ENCODE measurements at regions not wholly inside any gene's neighbourhood (a gene's known extent, or its start where the extent isn't known, plus 50 kb on each side); places are given as distances from the start of the nearest gene placed in this dataset.

- Histone ChIP-seq H3K4me3 (replicated peaks in 1 of 3; ENCODE audit: insufficient read depth in 1 of 3, low read depth in 1 of 3, low read length in 3 of 3) (no peak overlapping the region), H3K79me2 (ENCODE audit: control insufficient read depth, insufficient read depth, low read length) (no peaks in the 10 kb centered on the region), H3K27me3 (ENCODE audit: control insufficient read depth in 2 of 2, insufficient read depth in 2 of 2, low read length in 2 of 2) (peaks cover 3 to 4% of the 10 kb centered on the region in 2 experiments), H3K4me2 (ENCODE audit: insufficient read depth, low read length) (no peak overlapping the region), H3K9me3 (replicated peaks; ENCODE audit: control insufficient read depth, insufficient read depth, low read length) (no peaks in the 10 kb centered on the region), H3K36me3 (ENCODE audit: control insufficient read depth in 2 of 2, extremely low read depth in 1 of 2, insufficient read depth in 2 of 2, low read length in 2 of 2) (no peaks in the 10 kb centered on the region), H3K27ac (ENCODE audit: insufficient read depth, low read depth, low read length) (no peak overlapping the region), H3K9ac (replicated peaks; ENCODE audit: extremely low read depth, insufficient read depth, low read length) (no peak overlapping the region), H2AFZ (ENCODE audit: low read depth, low read length) (no peak overlapping the region), H3K9me1 (replicated peaks; ENCODE audit: control insufficient read depth, extremely low read depth, insufficient read depth, low read length) (no peaks in the 10 kb centered on the region), H4K20me1 (replicated peaks; ENCODE audit: control insufficient read depth, extremely low read depth, insufficient read depth, low read length) (no peaks in the 10 kb centered on the region), H3K4me1 (ENCODE audit: control insufficient read depth, extremely low read depth, insufficient read depth, low read length) (no peaks in the 10 kb centered on the region)
- dilution Hi-C loops (cut with MboI; ENCODE audit: extremely low pct_ligation_motif_present, low sequenced_read_pairs) (no loop called here), intact Hi-C loops (cut with micrococcal nuclease) (no loop called here)
- DNase-seq (ENCODE audit: low read depth, low spot score) (no peak), FAIRE-seq (no peak)
- TF ChIP-seq GATA2 (IDR thresholded peaks at IDR 0.05; ENCODE audit: insufficient read depth, insufficient read length, low read depth, low read length) (no peak), POLR2A (IDR thresholded peaks at IDR 0.05; ENCODE audit: low read depth, low read length) (no peak), POLR2AphosphoS5 (IDR thresholded peaks at IDR 0.05; ENCODE audit: insufficient read depth, low read depth, low read length) (no peak), JUN (IDR thresholded peaks at IDR 0.05; ENCODE audit: borderline replicate concordance, insufficient read depth, insufficient read length, low read depth) (no peak), FOS (IDR thresholded peaks at IDR 0.05; ENCODE audit: borderline replicate concordance, insufficient read depth, low read length) (no peak), MAX (IDR thresholded peaks at IDR 0.05; ENCODE audit: insufficient read depth, insufficient read length) (no peak), EZH2 (IDR thresholded peaks at IDR 0.05; ENCODE audit: borderline replicate concordance, low read depth, low read length, severe bottlenecking) (no peak), MYC (IDR thresholded peaks at IDR 0.05; ENCODE audit: low read depth, low read length) (no peak)
- TF ChIP-seq, protein P1, sequence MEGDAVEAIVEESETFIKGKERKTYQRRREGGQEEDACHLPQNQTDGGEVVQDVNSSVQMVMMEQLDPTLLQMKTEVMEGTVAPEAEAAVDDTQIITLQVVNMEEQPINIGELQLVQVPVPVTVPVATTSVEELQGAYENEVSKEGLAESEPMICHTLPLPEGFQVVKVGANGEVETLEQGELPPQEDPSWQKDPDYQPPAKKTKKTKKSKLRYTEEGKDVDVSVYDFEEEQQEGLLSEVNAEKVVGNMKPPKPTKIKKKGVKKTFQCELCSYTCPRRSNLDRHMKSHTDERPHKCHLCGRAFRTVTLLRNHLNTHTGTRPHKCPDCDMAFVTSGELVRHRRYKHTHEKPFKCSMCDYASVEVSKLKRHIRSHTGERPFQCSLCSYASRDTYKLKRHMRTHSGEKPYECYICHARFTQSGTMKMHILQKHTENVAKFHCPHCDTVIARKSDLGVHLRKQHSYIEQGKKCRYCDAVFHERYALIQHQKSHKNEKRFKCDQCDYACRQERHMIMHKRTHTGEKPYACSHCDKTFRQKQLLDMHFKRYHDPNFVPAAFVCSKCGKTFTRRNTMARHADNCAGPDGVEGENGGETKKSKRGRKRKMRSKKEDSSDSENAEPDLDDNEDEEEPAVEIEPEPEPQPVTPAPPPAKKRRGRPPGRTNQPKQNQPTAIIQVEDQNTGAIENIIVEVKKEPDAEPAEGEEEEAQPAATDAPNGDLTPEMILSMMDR (IDR thresholded peaks at IDR 0.05; ENCODE audit: extremely low read depth in 1 of 2, insufficient read depth in 1 of 2, low read depth in 1 of 2, low read length in 2 of 2) = no peak
- CTCF ChIA-PET = interaction anchor here (0.9 kb wide), 1 partner anchor 16 kb away, joined by 3 read pairs; no protein-coding TSS in a partner anchor
- no TSS peak for BruUV-seq (replicated peaks)
- POLR2A ChIA-PET = no interaction called here
These were observed 135.0 kb downstream of the HSD17B3 start for GRCh38 chr9:96167011-96167410.

Measured in endothelial cell of umbilical vein (primary cell).